Progenitor cell of endocrine pancreas (in vitro differentiated cells): ENCODE measurements at regions not wholly inside any gene's neighbourhood (a gene's known extent, or its start where the extent isn't known, plus 50 kb on each side); places are given as distances from the start of the nearest gene placed in this dataset.

Source experiments
- DNase-seq: peaks from one replicate; pipeline ENCODE4 v3.0.0; 2021; ENCODE audit warnings: low spot score; ENCODE audit not compliant: unreplicated experiment
- H3K27ac Mint-ChIP-seq: 2 replicates; pipeline ENCODE4 v1.8.0; 2021; ENCODE audit warnings: mild to moderate bottlenecking, moderate library complexity, mixed read lengths
- H3K27me3 Mint-ChIP-seq: 2 replicates; pipeline ENCODE4 v1.8.0; 2021; ENCODE audit warnings: mixed read lengths
- H3K36me3 Mint-ChIP-seq: 2 replicates; pipeline ENCODE4 v1.8.0; 2022; ENCODE audit warnings: mixed read lengths; ENCODE audit not compliant: insufficient read depth
- H3K4me1 Mint-ChIP-seq: 2 replicates; pipeline ENCODE4 v1.8.0; 2021; ENCODE audit warnings: low read depth, mixed read lengths
- H3K4me3 Mint-ChIP-seq: 2 replicates; pipeline ENCODE4 v1.8.0; 2021; ENCODE audit warnings: low read depth, mild to moderate bottlenecking, moderate library complexity, mixed read lengths
- H3K9me3 Mint-ChIP-seq: 2 replicates; pipeline ENCODE4 v1.8.0; 2021; ENCODE audit warnings: low read depth, mixed read lengths
- TF ChIP-seq, protein P1 (sequence below): fragments of 200-600 bp; sonication (generic); IDR thresholded peaks from one replicate; pipeline ENCODE4 v1.5.0; 2021; ENCODE audit warnings: antibody characterized with exemption, mild to moderate bottlenecking; ENCODE audit not compliant: unreplicated experiment

DNA sequence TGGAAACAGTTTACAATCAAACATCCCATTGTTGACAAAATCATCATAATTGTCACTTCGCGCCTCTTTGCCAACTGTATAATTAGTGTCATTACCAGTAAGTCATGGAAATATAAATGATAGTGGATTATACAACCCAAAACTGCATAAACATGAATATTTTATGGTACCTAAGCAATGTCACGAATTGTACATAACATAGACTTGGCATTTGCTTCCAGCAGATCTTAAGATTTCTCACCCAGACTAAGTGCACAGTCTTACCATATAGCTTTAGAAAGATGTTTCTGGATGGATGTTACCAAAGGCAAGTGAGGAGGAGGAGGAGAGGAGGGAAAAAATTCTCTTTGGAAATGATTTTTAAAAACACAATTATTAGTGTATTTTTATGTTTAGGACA lies 113.4 kb upstream of the TAS2R1 start:
- Mint-ChIP-seq H3K36me3 (no peaks in the 10 kb centered on the region), H3K4me1 (no peaks in the 10 kb centered on the region), H3K27me3 (peaks cover 3% of the 10 kb centered on the region), H3K4me3 (no peak overlapping the region), H3K27ac (no peak overlapping the region), H3K9me3 (peaks cover 7% of the 10 kb centered on the region)
- TF ChIP-seq, protein P1, sequence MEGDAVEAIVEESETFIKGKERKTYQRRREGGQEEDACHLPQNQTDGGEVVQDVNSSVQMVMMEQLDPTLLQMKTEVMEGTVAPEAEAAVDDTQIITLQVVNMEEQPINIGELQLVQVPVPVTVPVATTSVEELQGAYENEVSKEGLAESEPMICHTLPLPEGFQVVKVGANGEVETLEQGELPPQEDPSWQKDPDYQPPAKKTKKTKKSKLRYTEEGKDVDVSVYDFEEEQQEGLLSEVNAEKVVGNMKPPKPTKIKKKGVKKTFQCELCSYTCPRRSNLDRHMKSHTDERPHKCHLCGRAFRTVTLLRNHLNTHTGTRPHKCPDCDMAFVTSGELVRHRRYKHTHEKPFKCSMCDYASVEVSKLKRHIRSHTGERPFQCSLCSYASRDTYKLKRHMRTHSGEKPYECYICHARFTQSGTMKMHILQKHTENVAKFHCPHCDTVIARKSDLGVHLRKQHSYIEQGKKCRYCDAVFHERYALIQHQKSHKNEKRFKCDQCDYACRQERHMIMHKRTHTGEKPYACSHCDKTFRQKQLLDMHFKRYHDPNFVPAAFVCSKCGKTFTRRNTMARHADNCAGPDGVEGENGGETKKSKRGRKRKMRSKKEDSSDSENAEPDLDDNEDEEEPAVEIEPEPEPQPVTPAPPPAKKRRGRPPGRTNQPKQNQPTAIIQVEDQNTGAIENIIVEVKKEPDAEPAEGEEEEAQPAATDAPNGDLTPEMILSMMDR, result no peak
- no peak for DNase-seq

DNA sequence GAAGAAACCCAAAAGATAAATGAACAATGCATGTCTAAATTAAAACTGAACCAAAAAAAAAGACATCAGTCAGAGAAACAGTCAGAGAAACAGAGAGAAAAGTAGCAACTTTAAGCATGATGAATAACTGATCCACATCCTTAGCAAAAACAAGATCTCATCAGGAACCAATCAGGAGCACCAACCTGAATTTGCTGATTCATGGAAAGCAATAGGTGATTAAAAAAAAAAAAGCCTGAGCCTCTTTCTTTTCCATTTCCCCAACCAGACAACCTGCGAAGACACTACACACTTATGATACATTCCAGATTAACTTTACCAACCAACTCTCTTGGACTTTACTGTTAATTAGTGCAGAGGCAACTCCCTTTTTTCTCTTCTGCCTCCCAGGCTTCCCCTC lies 112.7 kb upstream of the TAS2R1 start:
- peaks cover 7% of the 10 kb centered on the region for H3K9me3 Mint-ChIP-seq
- DNase-seq, result no peak
- TF ChIP-seq, protein P1, result no peak
- no peak overlapping the region for H3K27ac Mint-ChIP-seq
- H3K36me3 Mint-ChIP-seq, result no peaks in the 10 kb centered on the region
- H3K4me1 Mint-ChIP-seq, result no peaks in the 10 kb centered on the region
- no peak overlapping the region for H3K4me3 Mint-ChIP-seq
- H3K27me3 Mint-ChIP-seq, result peaks cover 3% of the 10 kb centered on the region

DNA sequence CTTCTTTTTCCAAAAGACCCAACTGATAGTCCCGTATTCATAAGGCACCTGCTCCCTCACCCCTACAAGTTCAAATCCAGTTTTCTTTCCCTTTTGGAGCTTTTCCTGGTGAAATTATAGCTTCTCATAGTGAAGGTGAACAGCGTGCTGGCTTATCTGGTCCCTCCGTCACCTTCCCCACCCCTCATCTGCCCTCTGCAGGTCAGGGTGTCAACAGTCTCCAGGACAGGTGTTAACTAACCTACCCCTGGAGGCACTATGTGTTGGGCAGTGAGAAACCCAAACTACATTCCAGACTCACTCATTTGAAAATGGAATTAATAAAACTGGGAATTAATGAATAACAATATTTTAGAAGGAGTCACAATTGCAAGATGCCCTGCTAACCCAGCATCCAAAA lies 109.0 kb upstream of the TAS2R1 start:
- Mint-ChIP-seq H3K27me3 (peaks cover 3% of the 10 kb centered on the region), H3K27ac (no peak overlapping the region), H3K4me1 (no peaks in the 10 kb centered on the region), H3K9me3 (no peaks in the 10 kb centered on the region), H3K4me3 (no peak overlapping the region), H3K36me3 (no peaks in the 10 kb centered on the region)
- TF ChIP-seq, protein P1, result peak; percentile 7
- DNase-seq, result no peak

DNA sequence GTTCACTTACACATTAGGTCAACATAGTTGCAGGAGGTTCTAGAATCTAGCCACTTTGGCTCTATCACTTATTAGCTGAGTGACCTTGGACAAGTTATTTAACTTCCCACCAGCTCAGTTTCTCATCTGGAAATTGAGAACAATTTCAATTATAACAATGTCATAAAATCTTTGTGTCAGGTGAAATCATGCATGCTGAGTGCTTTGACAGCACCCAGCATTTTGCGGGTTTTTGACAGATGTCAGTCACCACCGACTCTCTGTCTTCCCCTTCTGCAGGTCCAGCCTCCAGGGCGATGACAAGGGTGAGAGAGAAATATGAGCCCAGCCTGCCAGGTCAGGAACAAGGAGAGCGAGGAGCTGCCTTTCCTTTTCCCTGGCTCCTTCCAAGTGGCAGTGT lies 107.1 kb upstream of the TAS2R1 start:
- no peak for DNase-seq
- Mint-ChIP-seq H3K9me3 (no peaks in the 10 kb centered on the region), H3K4me1 (no peaks in the 10 kb centered on the region), H3K27me3 (peaks cover 3% of the 10 kb centered on the region), H3K4me3 (no peak overlapping the region), H3K27ac (no peak overlapping the region), H3K36me3 (no peaks in the 10 kb centered on the region)
- TF ChIP-seq, protein P1, result no peak

DNA sequence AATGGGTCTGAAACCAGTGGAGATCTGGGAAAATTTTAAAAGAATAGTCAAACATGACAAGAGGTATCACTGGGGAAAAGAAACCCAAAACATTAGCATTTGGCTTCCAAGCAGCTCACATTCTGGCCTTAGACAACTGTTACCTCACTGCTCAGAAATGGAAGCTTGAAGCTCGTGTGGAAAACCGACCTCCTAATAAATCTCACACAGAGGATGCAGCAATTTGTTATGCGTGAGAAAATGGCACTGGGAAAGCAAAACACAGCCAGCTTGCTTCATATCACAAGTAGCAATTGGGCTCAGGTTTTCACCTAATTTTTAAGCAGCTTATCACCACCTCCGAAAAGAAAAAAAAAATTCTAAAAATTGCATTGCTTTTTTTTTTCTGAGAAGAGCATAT lies 103.3 kb upstream of the TAS2R1 start:
- TF ChIP-seq, protein P1, result no peak
- H3K4me1 Mint-ChIP-seq, result peaks cover 4% of the 10 kb centered on the region
- no peaks in the 10 kb centered on the region for H3K9me3 Mint-ChIP-seq
- DNase-seq, result no peak
- no peak overlapping the region for H3K27ac Mint-ChIP-seq
- no peak overlapping the region for H3K4me3 Mint-ChIP-seq
- no peaks in the 10 kb centered on the region for H3K36me3 Mint-ChIP-seq
- no peaks in the 10 kb centered on the region for H3K27me3 Mint-ChIP-seq
